GM12892 (cell line): ENCODE measurements at regions not wholly inside any gene's neighbourhood (a gene's known extent, or its start where the extent isn't known, plus 50 kb on each side); places are given as distances from the start of the nearest gene placed in this dataset.
A peak's percentile ranks its signal among the peaks of the same experiment; 100 is the strongest.

Source experiments
- DNase-seq: peaks from one replicate; pipeline ENCODE4 v3.0.0; 2011; ENCODE audit not compliant: insufficient read length
- FAIRE-seq: peaks from 2 replicates; lab custom pipeline; 2011; peaks lifted over from hg19 to GRCh38; lab: Jason Lieb, UNC
- POLR2A ChIP-seq: IDR thresholded peaks from 2 replicates; pipeline ENCODE4 v1.6.1; 2011; ENCODE audit warnings: low read depth, low read length, control low read depth
- POLR2AphosphoS5 ChIP-seq: IDR thresholded peaks from 2 replicates; pipeline ENCODE4 v1.6.1; 2011; ENCODE audit warnings: low read depth, low read length, control low read depth
- TAF1 ChIP-seq: IDR thresholded peaks from 2 replicates; pipeline ENCODE4 v1.6.1; 2011; ENCODE audit warnings: low read depth, mild to moderate bottlenecking, control low read depth, low read length, borderline replicate concordance

GRCh38 chr6:139768196-139768595 is 393.7 kb upstream of the CITED2 start:
- no peak for DNase-seq
- no peak for FAIRE-seq
- TF ChIP-seq POLR2AphosphoS5 = no peak
- no peak for TF ChIP-seq TAF1
- no peak for TF ChIP-seq POLR2A

GRCh38 chr6:139766796-139767195 is 392.3 kb upstream of the CITED2 start:
- no peak for DNase-seq
- no peak for FAIRE-seq
- TF ChIP-seq POLR2A = no peak
- TF ChIP-seq POLR2AphosphoS5 = no peak
- TF ChIP-seq TAF1 = no peak

- no peak for DNase-seq
- FAIRE-seq = peak; percentile 46
- TF ChIP-seq TAF1 = no peak
- TF ChIP-seq POLR2A = no peak
- TF ChIP-seq POLR2AphosphoS5 = no peak
Measured at GRCh38 chr6:139765825-139766285, 391.4 kb upstream of the CITED2 start.

- FAIRE-seq (peak; percentile 76), DNase-seq (no peak)
- no peak for TF ChIP-seq TAF1
- TF ChIP-seq POLR2A = no peak
- no peak for TF ChIP-seq POLR2AphosphoS5
Measured at GRCh38 chr6:139764498-139764986, 390.1 kb upstream of the CITED2 start.

GRCh38 chr6:139763468-139764210 is 389.2 kb upstream of the CITED2 start:
- FAIRE-seq (no peak), DNase-seq (no peak)
- TF ChIP-seq POLR2A = no peak
- TF ChIP-seq POLR2AphosphoS5 = no peak
- TF ChIP-seq TAF1 = no peak

GRCh38 chr6:139762587-139763031 is 388.2 kb upstream of the CITED2 start:
- TF ChIP-seq TAF1 (no peak), POLR2A (no peak), POLR2AphosphoS5 (no peak)
- DNase-seq = no peak
- FAIRE-seq = no peak

GRCh38 chr6:139760128-139760527 is 385.7 kb upstream of the CITED2 start:
- TF ChIP-seq TAF1 (no peak), POLR2AphosphoS5 (no peak), POLR2A (no peak)
- no peak for DNase-seq
- FAIRE-seq = no peak

- DNase-seq = no peak
- no peak for FAIRE-seq
- TF ChIP-seq POLR2AphosphoS5 = no peak
- no peak for TF ChIP-seq TAF1
- TF ChIP-seq POLR2A = no peak
Measured at GRCh38 chr6:139759086-139759485, 384.6 kb upstream of the CITED2 start.

- FAIRE-seq (no peak), DNase-seq (no peak)
- no peak for TF ChIP-seq POLR2A
- no peak for TF ChIP-seq POLR2AphosphoS5
Measured at GRCh38 chr6:139758209-139758611, 383.8 kb upstream of the CITED2 start.

- no peak for DNase-seq
- FAIRE-seq = no peak
- no peak for TF ChIP-seq POLR2AphosphoS5
- no peak for TF ChIP-seq TAF1
- TF ChIP-seq POLR2A = no peak
Measured at GRCh38 chr6:139757784-139758183, 383.3 kb upstream of the CITED2 start.

GRCh38 chr6:139756381-139756780 is 381.9 kb upstream of the CITED2 start:
- DNase-seq = no peak
- TF ChIP-seq TAF1 (no peak), POLR2A (no peak), POLR2AphosphoS5 (no peak)
- no peak for FAIRE-seq
